ENCODE measurements at regions not wholly inside any gene's neighbourhood (a gene's known extent, or its start where the extent isn't known, plus 50 kb on each side); places are given as distances from the start of the nearest gene placed in this dataset.

- Histone ChIP-seq H3K4me3 (ENCODE audit: low read depth, low read length) (no peak overlapping the region), H3K36me3 (ENCODE audit: control insufficient read depth, insufficient read depth, low read length) (no peaks in the 10 kb centered on the region), H3K27me3 (ENCODE audit: control insufficient read depth, insufficient read depth, low read length) (no peaks in the 10 kb centered on the region)
- no peak for TF ChIP-seq CTCF (IDR thresholded peaks at IDR 0.05; ENCODE audit: insufficient read depth, low read depth, low read length)
- ChIA-PET POLR2A (no interaction called here), CTCF (no interaction called here)
- DNase-seq (ENCODE audit: low read depth) = no peak
Observed at GRCh38 chr3:34599595-34599994, 801.2 kb downstream of the PDCD6IP start.

DNA sequence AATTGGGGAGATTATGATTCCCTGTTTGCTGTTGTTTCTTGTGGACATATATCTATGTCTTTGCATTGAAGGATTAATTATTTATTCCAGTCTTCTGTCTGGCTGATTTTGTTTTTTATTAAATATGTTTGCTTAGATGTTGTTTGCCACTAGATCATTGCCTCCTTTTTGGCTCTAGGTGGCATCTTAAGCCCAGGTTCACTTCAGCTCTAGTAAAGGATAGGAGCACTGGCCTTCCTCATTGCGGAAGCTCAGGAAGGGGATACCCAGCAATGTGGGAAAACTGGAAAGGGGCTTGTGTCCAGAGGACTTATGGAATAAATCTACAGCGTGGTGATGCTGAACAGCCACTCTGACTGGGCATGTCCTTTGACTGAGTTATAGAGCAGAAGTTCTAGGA, 821.6 kb downstream of the PDCD6IP start:
- no peak for DNase-seq (ENCODE audit: low read depth)
- CTCF ChIA-PET = no interaction called here
- POLR2A ChIA-PET = no interaction called here
- no peak for TF ChIP-seq CTCF (IDR thresholded peaks at IDR 0.05; ENCODE audit: insufficient read depth, low read depth, low read length)
- no peak overlapping the region for H3K4me3 ChIP-seq (ENCODE audit: low read depth, low read length)
- H3K36me3 ChIP-seq (ENCODE audit: control insufficient read depth, insufficient read depth, low read length) = no peaks in the 10 kb centered on the region
- no peaks in the 10 kb centered on the region for H3K27me3 ChIP-seq (ENCODE audit: control insufficient read depth, insufficient read depth, low read length)

DNA sequence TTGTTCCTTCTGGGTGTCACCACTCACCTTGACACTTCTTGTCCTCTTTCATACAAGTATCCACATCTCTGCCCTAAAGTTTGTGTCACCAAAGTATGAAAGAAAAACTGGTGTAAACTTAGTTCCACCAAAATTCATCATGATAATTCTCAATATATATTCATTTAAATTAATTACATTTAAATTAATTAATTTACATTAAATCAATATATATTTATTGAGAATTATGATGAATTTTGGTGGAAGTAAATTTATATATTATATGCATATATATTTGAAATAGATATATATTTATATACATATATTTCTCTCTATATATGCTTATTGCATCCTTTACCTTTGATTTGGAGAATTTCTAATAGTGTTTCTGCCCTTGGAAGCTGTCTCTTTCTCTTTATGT, 828.3 kb downstream of the PDCD6IP start:
- DNase-seq (ENCODE audit: low read depth) = no peak
- H3K36me3 ChIP-seq (ENCODE audit: control insufficient read depth, insufficient read depth, low read length) = no peaks in the 10 kb centered on the region
- H3K4me3 ChIP-seq (ENCODE audit: low read depth, low read length) = no peak overlapping the region
- H3K27me3 ChIP-seq (ENCODE audit: control insufficient read depth, insufficient read depth, low read length) = no peaks in the 10 kb centered on the region
- CTCF ChIA-PET = interaction anchor here (0.7 kb wide), 1 partner anchor 374 kb away, joined by 3 read pairs; no protein-coding TSS in a partner anchor
- POLR2A ChIA-PET = no interaction called here
- TF ChIP-seq CTCF (IDR thresholded peaks at IDR 0.05; ENCODE audit: insufficient read depth, low read depth, low read length) = no peak

DNA sequence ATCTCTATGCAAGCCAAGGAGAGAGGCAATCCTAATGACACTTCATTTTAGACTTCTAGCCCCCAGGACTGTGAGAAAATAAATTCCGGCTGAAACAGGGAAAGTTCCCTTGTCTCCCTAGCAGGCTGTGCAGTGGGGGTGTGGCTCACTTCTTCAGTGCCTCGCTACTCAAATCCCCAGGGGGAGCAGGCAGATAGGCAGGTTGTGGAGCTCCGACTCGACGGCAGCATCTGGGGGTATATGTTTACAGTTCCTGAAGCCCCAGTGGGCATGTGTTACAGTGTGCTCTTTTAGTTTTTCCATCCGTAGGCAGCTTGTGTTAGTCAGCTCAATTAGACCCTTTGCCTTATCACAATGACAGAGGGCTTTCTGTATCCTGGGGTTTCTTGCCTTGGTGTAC, 836.5 kb downstream of the PDCD6IP start:
- no peaks in the 10 kb centered on the region for H3K27me3 ChIP-seq (ENCODE audit: control insufficient read depth, insufficient read depth, low read length)
- no peaks in the 10 kb centered on the region for H3K36me3 ChIP-seq (ENCODE audit: control insufficient read depth, insufficient read depth, low read length)
- CTCF ChIA-PET = no interaction called here
- no peak for TF ChIP-seq CTCF (IDR thresholded peaks at IDR 0.05; ENCODE audit: insufficient read depth, low read depth, low read length)
- DNase-seq (ENCODE audit: low read depth) = no peak
- POLR2A ChIA-PET = no interaction called here
- no peak overlapping the region for H3K4me3 ChIP-seq (ENCODE audit: low read depth, low read length)

GRCh38 chr3:34635352-34635850, 837.0 kb downstream of the PDCD6IP start:
- TF ChIP-seq CTCF (IDR thresholded peaks at IDR 0.05; ENCODE audit: insufficient read depth, low read depth, low read length) = no peak
- H3K27me3 ChIP-seq (ENCODE audit: control insufficient read depth, insufficient read depth, low read length) = no peaks in the 10 kb centered on the region
- no peaks in the 10 kb centered on the region for H3K36me3 ChIP-seq (ENCODE audit: control insufficient read depth, insufficient read depth, low read length)
- H3K4me3 ChIP-seq (ENCODE audit: low read depth, low read length) = no peak overlapping the region
- POLR2A ChIA-PET = no interaction called here
- CTCF ChIA-PET = no interaction called here
- no peak for DNase-seq (ENCODE audit: low read depth)

Measured in BJ (cell line).